Neural cell (in vitro differentiated cells): ENCODE measurements at regions not wholly inside any gene's neighbourhood (a gene's known extent, or its start where the extent isn't known, plus 50 kb on each side); places are given as distances from the start of the nearest gene placed in this dataset.

Experiments
- CTCF ChIP-seq: fragments of 450-650 bp; IDR thresholded peaks from 2 replicates; pipeline ENCODE4 v1.5.1; 2014; ENCODE audit warnings: antibody characterized with exemption, mild to moderate bottlenecking, moderate library complexity; ENCODE audit not compliant: poor library complexity, severe bottlenecking
- EP300 ChIP-seq: fragments of 450-650 bp; conservative IDR thresholded peaks from 2 replicates; pipeline ENCODE4 v1.6.1; 2014; ENCODE audit warnings: antibody characterized with exemption, mild to moderate bottlenecking, moderate library complexity; ENCODE audit not compliant: poor library complexity, severe bottlenecking
- EZH2 ChIP-seq: fragments of 200-600, 300-800 bp; shearing (Covaris generic), sonication (generic); IDR thresholded peaks from 2 replicates; pipeline ENCODE4 v1.6.1; 2014; ENCODE audit warnings: antibody characterized with exemption, low read length, borderline replicate concordance, mild to moderate bottlenecking; ENCODE audit not compliant: insufficient read depth, poor library complexity, severe bottlenecking
- POLR2AphosphoS5 ChIP-seq: IDR thresholded peaks from 2 replicates; pipeline ENCODE4 v1.6.1; 2012
- RAD21 ChIP-seq: fragments of 450-650 bp; conservative IDR thresholded peaks from 2 replicates; pipeline ENCODE4 v1.6.1; 2014; ENCODE audit warnings: antibody characterized with exemption, mild to moderate bottlenecking, moderate library complexity
- REST ChIP-seq: IDR thresholded peaks from 2 replicates; pipeline ENCODE4 v1.6.1; 2012; ENCODE audit warnings: borderline replicate concordance
- SMC3 ChIP-seq: fragments of 450-650 bp; conservative IDR thresholded peaks from 2 replicates; pipeline ENCODE4 v1.6.1; 2014; ENCODE audit warnings: antibody characterized with exemption, mild to moderate bottlenecking, moderate library complexity; ENCODE audit not compliant: poor library complexity
- TAF1 ChIP-seq: IDR thresholded peaks from 2 replicates; pipeline ENCODE4 v1.6.1; 2012; ENCODE audit warnings: low read depth

GRCh38 chr5:96090215-96090614 lies 128.6 kb upstream of the ELL2 start:
- TF ChIP-seq CTCF (no peak), EP300 (no peak), POLR2AphosphoS5 (no peak), SMC3 (no peak), RAD21 (no peak), EZH2 (no peak), REST (no peak), TAF1 (no peak)
